Activated CD8-positive, alpha-beta T cell treated with anti-CD3 and anti-CD28 coated beads, Interleukin-2, amount 10 ng/mL, durations not matched to agents 7 days and 5 days (primary cell): ENCODE measurements at regions not wholly inside any gene's neighbourhood (a gene's known extent, or its start where the extent isn't known, plus 50 kb on each side); places are given as distances from the start of the nearest gene placed in this dataset.
"Not testable (repeated sequence)": the region's sequence is repeated elsewhere in the genome, so short reads cannot be mapped to it uniquely, and the experiment has no call there.

Source experiments
- ATAC-seq: fragments of 150-1000 bp; cut with Tn5 transposase; one replicate; pipeline ENCODE4 v1.10.0; 2021; ENCODE audit warnings: moderate library complexity
- CTCF ChIA-PET: fragments of 350-600 bp; sonication (Branson Sonifier 250); formaldehyde crosslinking; loops from one replicate; lab custom pipeline; 2021; ENCODE audit warnings: antibody characterized with exemption; lab: Charles Lee
- POLR2A ChIA-PET: fragments of 350-600 bp; sonication (Branson Sonifier 250); formaldehyde crosslinking; loops from one replicate; lab custom pipeline; 2021; ENCODE audit warnings: antibody characterized with exemption; lab: Charles Lee
- DNase-seq: peaks from one replicate; pipeline ENCODE4 v3.0.0-alpha.2; 2020
- H3K27ac Mint-ChIP-seq: one replicate; pipeline ENCODE4 v1.8.0; 2021; ENCODE audit warnings: mild to moderate bottlenecking, mixed read lengths
- H3K27me3 Mint-ChIP-seq: one replicate; pipeline ENCODE4 v1.8.0; 2021; ENCODE audit warnings: low read depth, mixed read lengths
- H3K36me3 Mint-ChIP-seq: one replicate; pipeline ENCODE4 v1.8.0; 2021; ENCODE audit warnings: low read depth, mixed read lengths
- H3K4me1 Mint-ChIP-seq: one replicate; pipeline ENCODE4 v1.8.0; 2021; ENCODE audit warnings: low read depth, mixed read lengths
- H3K4me3 Mint-ChIP-seq: one replicate; pipeline ENCODE4 v1.8.0; 2021; ENCODE audit warnings: mild to moderate bottlenecking, mixed read lengths
- H3K9me3 Mint-ChIP-seq: one replicate; pipeline ENCODE4 v1.8.0; 2022; ENCODE audit warnings: mixed read lengths; ENCODE audit not compliant: insufficient read depth

GRCh38 chr1:112160214-112160613 is 170.7 kb upstream of the KCND3 start:
- DNase-seq, H3K27me3 Mint-ChIP-seq, ATAC-seq, H3K4me3 Mint-ChIP-seq, H3K27ac Mint-ChIP-seq, H3K4me1 Mint-ChIP-seq, POLR2A ChIA-PET, H3K36me3 Mint-ChIP-seq, H3K9me3 Mint-ChIP-seq, CTCF ChIA-PET: not testable (repeated sequence)

GRCh38 chr1:112165375-112165774 is 175.9 kb upstream of the KCND3 start:
- ChIA-PET POLR2A (no interaction called here), CTCF (no interaction called here)
- Mint-ChIP-seq H3K9me3 (no peaks in the 10 kb centered on the region), H3K4me3 (no peak overlapping the region), H3K4me1 (no peaks in the 10 kb centered on the region), H3K27ac (no peak overlapping the region), H3K27me3 (no peaks in the 10 kb centered on the region), H3K36me3 (no peaks in the 10 kb centered on the region)
- no peak for DNase-seq
- no peak for ATAC-seq

- CTCF ChIA-PET: no interaction called here
Observed at GRCh38 chr1:112169517-112169916, 180.0 kb upstream of the KCND3 start.

GRCh38 chr1:112172294-112172882 is 182.9 kb upstream of the KCND3 start:
- Mint-ChIP-seq H3K27me3 (peaks cover 2% of the 10 kb centered on the region), H3K9me3 (no peaks in the 10 kb centered on the region), H3K4me3 (no peak overlapping the region), H3K4me1 (no peaks in the 10 kb centered on the region), H3K27ac (no peak overlapping the region), H3K36me3 (no peaks in the 10 kb centered on the region)
- DNase-seq (peak; percentile 29), ATAC-seq (no peak)
- CTCF ChIA-PET: no interaction called here
- POLR2A ChIA-PET: no interaction called here

More at GRCh38 chr1:112169517-112169916, 180.0 kb upstream of the KCND3 start:
- H3K27ac Mint-ChIP-seq: no peak overlapping the region
- peaks cover 2% of the 10 kb centered on the region for H3K27me3 Mint-ChIP-seq
- H3K9me3 Mint-ChIP-seq: no peaks in the 10 kb centered on the region
- POLR2A ChIA-PET: no interaction called here
- H3K4me1 Mint-ChIP-seq: no peaks in the 10 kb centered on the region
- no peak for DNase-seq
- ATAC-seq: no peak
- no peak overlapping the region for H3K4me3 Mint-ChIP-seq
- no peaks in the 10 kb centered on the region for H3K36me3 Mint-ChIP-seq

GRCh38 chr1:112177314-112177713 is 187.8 kb upstream of the KCND3 start:
- Mint-ChIP-seq H3K27ac (no peak overlapping the region), H3K9me3 (no peaks in the 10 kb centered on the region), H3K36me3 (no peaks in the 10 kb centered on the region), H3K27me3 (no peaks in the 10 kb centered on the region), H3K4me1 (no peaks in the 10 kb centered on the region), H3K4me3 (no peak overlapping the region)
- DNase-seq (no peak), ATAC-seq (no peak)
- CTCF ChIA-PET: no interaction called here
- POLR2A ChIA-PET: no interaction called here

GRCh38 chr1:112188611-112189010 is 199.1 kb upstream of the KCND3 start:
- Mint-ChIP-seq H3K4me3 (no peak overlapping the region), H3K27me3 (peaks cover 2% of the 10 kb centered on the region), H3K4me1 (no peaks in the 10 kb centered on the region), H3K36me3 (no peaks in the 10 kb centered on the region), H3K9me3 (no peaks in the 10 kb centered on the region), H3K27ac (no peak overlapping the region)
- ChIA-PET CTCF (no interaction called here), POLR2A (no interaction called here)
- ATAC-seq (no peak), DNase-seq (no peak)

GRCh38 chr1:112196008-112196588 is 199.9 kb upstream of the CTTNBP2NL start:
- no peak for DNase-seq
- Mint-ChIP-seq H3K27ac (no peak overlapping the region), H3K36me3 (no peaks in the 10 kb centered on the region), H3K9me3 (no peaks in the 10 kb centered on the region), H3K4me1 (no peaks in the 10 kb centered on the region), H3K27me3 (peaks cover 5% of the 10 kb centered on the region), H3K4me3 (no peak overlapping the region)
- ChIA-PET CTCF (no interaction called here), POLR2A (no interaction called here)
- ATAC-seq: no peak

GRCh38 chr1:112196731-112197130 is 199.3 kb upstream of the CTTNBP2NL start:
- Mint-ChIP-seq H3K36me3 (no peaks in the 10 kb centered on the region), H3K4me3 (no peak overlapping the region), H3K27me3 (peaks cover 5% of the 10 kb centered on the region), H3K4me1 (no peaks in the 10 kb centered on the region), H3K27ac (no peak overlapping the region), H3K9me3 (no peaks in the 10 kb centered on the region)
- POLR2A ChIA-PET: no interaction called here
- CTCF ChIA-PET: no interaction called here
- DNase-seq (no peak), ATAC-seq (no peak)

GRCh38 chr1:112209493-112209892 is 186.5 kb upstream of the CTTNBP2NL start:
- no peaks in the 10 kb centered on the region for H3K36me3 Mint-ChIP-seq
- no peaks in the 10 kb centered on the region for H3K9me3 Mint-ChIP-seq
- CTCF ChIA-PET: no interaction called here
- H3K4me1 Mint-ChIP-seq: no peaks in the 10 kb centered on the region
- no peak overlapping the region for H3K27ac Mint-ChIP-seq
- H3K4me3 Mint-ChIP-seq: no peak overlapping the region
- POLR2A ChIA-PET: no interaction called here
- ATAC-seq: no peak
- peaks cover 11% of the 10 kb centered on the region for H3K27me3 Mint-ChIP-seq
- DNase-seq: no peak

GRCh38 chr1:112219267-112219666 is 176.7 kb upstream of the CTTNBP2NL start:
- no peak for ATAC-seq
- Mint-ChIP-seq H3K36me3 (no peaks in the 10 kb centered on the region), H3K27me3 (peaks cover 2% of the 10 kb centered on the region), H3K9me3 (no peaks in the 10 kb centered on the region), H3K27ac (no peak overlapping the region), H3K4me1 (no peaks in the 10 kb centered on the region), H3K4me3 (no peak overlapping the region)
- POLR2A ChIA-PET: no interaction called here
- CTCF ChIA-PET: no interaction called here
- no peak for DNase-seq

- ATAC-seq (no peak), DNase-seq (no peak)
- Mint-ChIP-seq H3K36me3 (no peaks in the 10 kb centered on the region), H3K27me3 (peaks cover 2% of the 10 kb centered on the region), H3K4me3 (no peak overlapping the region), H3K4me1 (no peaks in the 10 kb centered on the region), H3K27ac (no peak overlapping the region), H3K9me3 (peaks cover 6% of the 10 kb centered on the region)
- POLR2A ChIA-PET: no interaction called here
- CTCF ChIA-PET: no interaction called here
Observed at GRCh38 chr1:112230232-112230631, 165.8 kb upstream of the CTTNBP2NL start.

GRCh38 chr1:112231331-112231730 is 164.7 kb upstream of the CTTNBP2NL start:
- ATAC-seq (no peak), DNase-seq (no peak)
- ChIA-PET POLR2A (no interaction called here), CTCF (no interaction called here)
- Mint-ChIP-seq H3K36me3 (no peaks in the 10 kb centered on the region), H3K9me3 (peaks cover 6% of the 10 kb centered on the region), H3K27me3 (peaks cover 2% of the 10 kb centered on the region), H3K4me1 (no peaks in the 10 kb centered on the region), H3K4me3 (no peak overlapping the region), H3K27ac (no peak overlapping the region)

- ChIA-PET POLR2A (no interaction called here), CTCF (no interaction called here)
- no peak for DNase-seq
- peaks cover 2% of the 10 kb centered on the region for H3K27me3 Mint-ChIP-seq
- peaks cover 6% of the 10 kb centered on the region for H3K9me3 Mint-ChIP-seq
- no peaks in the 10 kb centered on the region for H3K36me3 Mint-ChIP-seq
- H3K27ac Mint-ChIP-seq: no peak overlapping the region
- no peak for ATAC-seq
- H3K4me1 Mint-ChIP-seq: no peaks in the 10 kb centered on the region
- H3K4me3 Mint-ChIP-seq: no peak overlapping the region
Observed at GRCh38 chr1:112232848-112233247, 163.2 kb upstream of the CTTNBP2NL start.
